GM21381 (cell line): ENCODE measurements at regions not wholly inside any gene's neighbourhood (a gene's known extent, or its start where the extent isn't known, plus 50 kb on each side); places are given as distances from the start of the nearest gene placed in this dataset.
"Not testable (repeated sequence)": the region's sequence is repeated elsewhere in the genome, so short reads cannot be mapped to it uniquely, and the experiment has no call there.

ENCODE experiments used
- ATAC-seq: cut with Tn5 transposase; IDR thresholded peaks from one replicate; pipeline ENCODE4 v1.9.1; 2021; ENCODE audit warnings: mild to moderate bottlenecking, moderate library complexity; ENCODE audit not compliant: unreplicated experiment

DNA sequence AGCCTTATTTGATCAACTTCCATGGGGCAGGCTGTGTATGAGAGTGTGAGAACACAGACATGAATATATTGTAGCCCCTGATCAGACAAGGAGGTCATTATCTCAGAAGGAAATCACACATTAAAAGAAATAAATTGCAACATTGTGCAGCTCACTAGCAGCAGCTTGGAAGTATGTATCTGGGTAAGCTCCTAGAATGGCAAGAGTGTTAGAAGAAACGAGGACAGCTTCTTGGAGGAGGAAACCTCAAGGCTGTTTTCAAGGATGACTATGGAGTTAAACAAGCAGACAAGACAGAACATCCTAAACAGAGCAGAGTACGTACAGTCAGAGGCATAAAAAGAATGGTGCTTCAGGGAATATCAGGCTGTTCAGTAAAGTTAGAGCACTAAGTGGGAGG lies 511.0 kb downstream of the SLCO4C1 start:
- ATAC-seq = no peak

DNA sequence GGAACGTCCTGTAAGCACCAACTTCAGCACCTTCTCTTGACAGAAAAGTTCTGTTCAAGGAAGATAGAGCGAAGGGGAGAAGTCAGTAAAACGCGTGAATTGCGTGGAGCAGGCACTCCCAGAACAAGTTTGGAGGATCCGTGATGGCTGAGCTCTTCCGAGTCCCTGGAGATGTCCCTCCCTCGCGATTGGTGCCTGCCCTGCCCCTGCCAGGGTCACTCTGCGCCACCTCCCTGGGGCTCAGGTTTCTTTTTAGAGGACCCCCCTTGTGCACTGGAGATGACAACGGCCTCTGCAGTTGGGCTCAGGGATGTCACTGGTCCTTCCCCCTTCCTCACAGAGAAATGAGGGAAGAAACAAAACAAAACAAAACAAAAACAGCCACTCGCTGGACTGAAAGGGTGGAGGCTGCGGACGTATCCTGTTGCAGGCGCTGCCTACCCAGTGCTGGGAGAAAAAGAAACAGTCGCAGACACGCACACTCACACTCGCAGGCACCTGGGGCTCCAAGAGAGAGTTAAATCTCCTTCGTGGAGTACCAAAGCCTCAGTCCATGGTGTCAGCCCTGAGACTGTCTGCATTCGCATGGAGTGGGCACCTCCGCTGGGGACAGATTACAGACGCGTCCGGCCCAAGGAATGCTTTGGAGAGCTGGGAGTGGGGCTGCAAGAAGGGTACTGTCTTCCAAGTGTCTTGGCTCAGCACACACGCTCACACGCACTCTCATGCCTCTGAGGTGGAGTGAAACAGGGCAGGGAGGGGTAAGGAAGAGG lies 512.7 kb downstream of the SLCO4C1 start:
- ATAC-seq = no peak

DNA sequence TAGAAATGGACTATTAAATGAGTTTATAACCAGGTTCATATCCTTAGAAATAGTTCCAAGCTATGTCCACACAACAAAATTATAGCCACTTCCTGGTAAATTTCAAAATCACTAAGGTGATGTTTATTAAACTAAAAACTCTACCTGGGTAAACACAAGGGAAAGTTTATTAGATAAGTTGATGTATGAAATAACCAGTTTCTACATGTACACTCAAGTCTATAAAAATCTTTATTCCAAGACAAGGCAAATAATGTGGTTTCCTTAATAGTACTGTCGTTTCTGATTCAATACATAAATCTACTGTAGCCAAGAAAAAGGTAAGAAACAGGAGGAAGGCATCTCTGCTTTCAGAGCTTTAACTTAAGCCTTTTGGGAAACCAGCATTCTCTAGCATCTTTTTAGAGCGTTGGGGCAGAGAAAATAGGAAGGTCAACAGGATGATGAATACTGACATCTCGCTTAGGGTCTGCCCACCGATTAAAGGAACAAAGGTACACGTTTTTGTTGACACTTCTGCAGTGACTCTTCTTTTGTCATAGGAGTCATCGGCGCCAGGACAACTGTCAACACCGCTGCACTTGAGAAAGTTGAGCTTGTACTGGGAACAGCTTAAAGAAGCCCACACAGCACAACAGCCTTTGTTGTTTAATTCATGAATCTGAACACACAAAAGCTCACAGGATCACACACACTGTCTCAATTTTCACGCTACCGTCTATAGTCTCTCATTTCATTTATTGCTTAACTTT lies 513.6 kb downstream of the SLCO4C1 start:
- no peak for ATAC-seq

DNA sequence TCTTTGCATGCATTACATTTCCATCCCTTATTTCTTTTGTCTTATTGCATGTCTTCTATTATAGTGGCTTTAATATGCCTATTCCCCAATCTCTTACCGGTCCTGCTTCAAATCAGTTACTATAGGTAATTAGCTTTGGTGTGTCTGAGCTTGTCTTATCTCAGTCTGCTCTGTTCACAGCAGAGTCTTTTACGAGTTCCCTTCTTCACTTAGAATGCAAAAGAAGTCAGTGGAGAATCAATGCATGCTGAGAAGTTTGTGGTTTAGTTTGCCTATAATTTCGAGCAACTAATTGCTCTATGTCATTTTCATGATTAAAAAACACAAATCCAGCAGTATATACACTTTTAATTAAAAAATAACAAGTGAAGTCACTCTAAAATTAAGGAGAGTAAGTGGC lies 545.0 kb downstream of the SLCO4C1 start:
- ATAC-seq = no peak

DNA sequence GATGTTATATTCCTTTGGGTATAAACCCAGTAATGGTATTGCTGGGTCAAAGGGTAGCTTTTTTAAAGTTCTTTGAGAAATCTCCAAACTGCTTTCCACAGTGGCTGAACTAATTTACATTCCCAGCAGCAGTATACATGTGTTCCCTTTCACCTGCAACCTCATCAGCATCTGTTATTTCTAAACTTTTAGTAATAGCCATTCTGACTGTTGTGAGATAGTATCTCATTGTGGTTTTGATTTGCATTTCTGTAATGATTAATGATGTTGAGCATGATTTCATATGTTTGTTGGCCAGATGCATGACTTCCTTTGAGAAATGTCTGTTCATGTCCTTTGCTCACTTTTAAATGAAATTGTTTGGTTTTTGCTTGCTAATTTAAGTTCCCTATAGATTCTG lies 553.1 kb downstream of the SLCO4C1 start:
- ATAC-seq = not testable (repeated sequence)

DNA sequence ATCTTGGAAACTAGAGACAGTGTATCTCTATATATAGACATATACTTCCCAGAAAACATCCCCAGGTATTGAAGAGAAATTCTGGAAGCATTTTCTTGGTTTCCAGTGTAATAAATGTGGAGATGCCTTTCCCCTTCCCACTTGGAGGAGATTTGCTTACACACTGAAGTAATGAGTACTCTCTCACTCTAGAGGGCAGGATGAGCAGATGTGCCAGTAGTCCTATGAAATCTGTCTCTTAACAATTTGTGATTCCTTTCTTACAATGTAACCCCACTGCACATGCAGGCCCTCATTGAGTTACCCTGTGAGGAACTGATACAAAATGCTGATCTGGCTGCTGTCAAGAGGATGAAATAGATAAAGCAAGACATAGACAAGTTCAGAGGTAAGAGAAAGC lies 567.2 kb downstream of the SLCO4C1 start:
- ATAC-seq = no peak

DNA sequence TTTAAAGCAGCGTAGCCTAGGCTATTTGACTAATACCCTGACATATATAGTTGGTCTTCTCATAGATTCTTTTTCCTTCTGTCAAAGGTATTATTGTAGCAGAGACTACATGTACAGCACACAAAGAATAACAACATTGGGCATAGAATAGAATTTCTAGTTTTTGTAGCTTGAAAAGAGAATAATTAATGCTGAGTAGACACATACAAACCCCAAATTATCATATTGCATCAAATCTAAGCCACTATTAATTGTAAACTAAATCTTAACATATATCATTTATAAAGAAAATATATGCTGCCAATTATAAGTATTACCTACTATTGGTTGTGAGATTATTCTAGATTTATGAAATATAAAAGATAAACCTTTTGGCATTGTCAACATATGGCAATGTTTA lies 574.5 kb downstream of the SLCO4C1 start:
- ATAC-seq = no peak

DNA sequence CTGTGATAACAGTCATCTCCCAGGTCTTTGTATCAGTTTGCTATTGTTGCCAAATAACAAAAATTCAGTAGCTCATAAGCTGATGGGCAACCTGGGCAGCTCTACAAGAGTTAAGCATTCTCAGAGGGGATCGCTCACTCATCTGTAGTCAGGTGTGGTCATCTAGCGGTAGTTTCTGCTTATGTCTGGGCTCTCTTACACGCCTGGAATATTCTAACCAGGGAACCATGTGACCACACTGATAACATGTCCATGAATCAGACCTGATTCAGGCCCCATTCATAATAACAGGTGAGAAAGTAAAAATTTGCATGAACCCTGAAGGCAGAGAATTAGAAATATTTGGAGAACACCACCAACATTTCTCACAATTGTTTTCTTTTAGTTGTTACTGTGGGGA lies 576.1 kb downstream of the SLCO4C1 start:
- ATAC-seq = no peak

DNA sequence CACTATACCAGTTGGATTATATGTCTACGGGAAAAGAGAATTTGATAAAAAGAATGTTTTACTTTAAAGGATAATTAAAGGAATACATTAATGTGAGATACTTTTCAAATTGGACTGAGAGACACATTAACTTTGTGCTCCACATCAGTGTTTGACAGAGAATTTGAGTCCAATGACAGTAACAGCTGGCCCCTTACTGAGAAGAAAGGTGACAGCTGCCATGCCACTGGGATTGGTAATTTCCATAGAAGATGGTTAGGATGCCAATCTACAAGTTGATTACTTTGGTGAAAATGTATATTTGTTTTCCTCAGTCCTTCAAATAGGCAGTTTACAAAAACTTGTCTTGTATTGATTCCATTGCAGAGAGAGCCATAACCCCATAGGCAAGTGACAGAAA lies 578.4 kb downstream of the SLCO4C1 start:
- no peak for ATAC-seq

DNA sequence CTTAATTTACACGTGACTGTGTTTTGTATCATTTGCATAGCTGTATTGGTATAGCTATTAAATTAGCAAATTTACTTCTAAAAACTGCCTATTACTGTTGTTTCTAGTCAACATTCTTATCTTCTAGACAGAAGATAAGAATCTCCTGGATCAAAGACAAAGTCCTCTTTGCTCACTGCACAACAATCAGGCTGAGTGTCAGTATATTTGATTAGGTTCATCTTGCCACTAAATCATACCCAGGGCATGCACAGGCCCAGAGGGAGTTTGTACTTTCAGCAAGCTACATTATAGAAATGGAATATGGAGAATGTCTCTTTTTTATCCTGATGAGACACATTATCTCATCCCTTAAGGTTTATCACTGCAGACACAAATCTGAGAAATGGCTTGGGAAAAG lies 579.1 kb downstream of the SLCO4C1 start:
- no peak for ATAC-seq

DNA sequence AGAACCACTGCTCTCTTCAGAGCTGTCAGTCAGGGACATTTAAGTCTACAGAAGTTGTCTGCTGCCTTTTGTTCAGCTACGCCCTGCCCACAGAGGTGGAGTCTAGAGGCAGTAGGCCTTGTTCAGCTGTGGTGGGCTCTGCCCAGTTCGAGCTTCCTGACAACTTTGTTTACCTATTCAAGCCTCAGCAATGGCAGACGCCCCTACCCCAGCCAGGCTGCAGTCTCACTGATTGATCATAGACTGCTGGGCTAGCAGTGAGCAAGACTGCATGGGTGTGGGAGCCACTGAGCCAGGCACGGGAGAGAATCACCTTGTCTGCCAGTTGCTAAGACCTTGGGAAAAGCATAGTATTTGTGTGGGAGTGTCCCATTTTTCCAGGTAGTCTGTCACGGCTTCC lies 580.3 kb downstream of the SLCO4C1 start:
- ATAC-seq = not testable (repeated sequence)

DNA sequence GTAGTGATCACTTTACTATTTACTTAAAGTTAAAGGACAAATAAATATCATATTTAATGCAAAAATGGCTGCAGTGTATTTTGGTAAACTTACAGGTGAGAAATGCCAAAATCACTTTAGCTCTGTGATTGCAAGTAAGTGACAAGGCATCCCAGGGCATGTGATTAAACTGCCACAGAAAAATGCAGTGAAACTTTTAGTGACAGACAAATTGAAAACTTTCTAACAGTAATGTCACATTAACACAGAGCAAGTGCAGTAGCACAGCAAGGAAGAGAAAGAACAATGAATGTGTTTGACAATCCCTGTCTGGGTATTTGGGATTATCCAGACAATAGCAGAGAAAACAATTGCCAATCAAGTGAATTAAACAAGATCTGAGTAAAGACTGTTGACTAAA lies 606.8 kb downstream of the SLCO4C1 start:
- no peak for ATAC-seq

DNA sequence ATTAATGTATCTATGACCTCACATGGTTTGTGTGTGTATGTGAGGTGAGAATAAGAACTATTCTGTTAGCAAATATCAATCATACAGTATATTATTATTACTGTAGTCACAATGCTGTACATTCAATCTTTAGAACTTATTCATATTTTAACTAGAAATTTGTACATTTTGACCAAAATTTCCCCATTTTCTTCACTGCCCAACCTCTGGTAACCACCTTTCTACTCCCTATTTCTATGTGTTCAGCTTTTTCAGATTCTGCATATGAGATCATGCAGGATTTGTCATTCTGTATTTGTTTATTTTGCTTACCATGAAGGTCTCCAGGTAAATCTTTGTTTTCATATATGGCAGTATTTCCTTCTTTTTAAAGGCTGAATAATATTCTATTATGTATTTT lies 607.9 kb downstream of the SLCO4C1 start:
- no peak for ATAC-seq

DNA sequence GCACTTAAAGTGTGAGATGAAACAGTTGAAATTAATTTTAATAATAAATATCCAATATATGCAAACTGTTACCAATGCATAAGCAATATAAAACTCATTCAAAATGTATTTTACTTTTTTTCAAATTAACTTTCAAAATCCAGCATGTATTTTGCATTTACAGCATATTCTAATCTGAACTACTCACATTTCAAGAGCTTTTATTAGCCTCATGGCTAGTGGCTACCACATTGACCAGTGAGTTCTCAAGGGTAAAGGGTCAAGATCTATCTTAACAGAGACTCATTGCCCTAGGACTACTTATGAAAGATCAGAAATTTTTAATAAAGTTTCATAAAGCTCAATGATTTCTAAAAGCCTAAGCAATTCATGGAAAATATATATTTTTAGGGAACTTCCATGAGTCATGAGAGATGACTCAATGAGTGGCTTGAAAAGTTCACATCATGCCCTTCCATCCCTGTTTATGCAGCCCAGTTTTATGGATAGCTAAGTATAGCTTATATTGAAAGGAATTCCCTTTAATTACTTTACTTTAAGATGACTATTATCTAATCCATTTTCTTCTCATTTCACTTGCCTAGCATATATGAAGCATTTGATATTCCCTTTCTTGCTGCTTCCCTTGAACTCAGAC lies 608.6 kb downstream of the SLCO4C1 start:
- no peak for ATAC-seq

DNA sequence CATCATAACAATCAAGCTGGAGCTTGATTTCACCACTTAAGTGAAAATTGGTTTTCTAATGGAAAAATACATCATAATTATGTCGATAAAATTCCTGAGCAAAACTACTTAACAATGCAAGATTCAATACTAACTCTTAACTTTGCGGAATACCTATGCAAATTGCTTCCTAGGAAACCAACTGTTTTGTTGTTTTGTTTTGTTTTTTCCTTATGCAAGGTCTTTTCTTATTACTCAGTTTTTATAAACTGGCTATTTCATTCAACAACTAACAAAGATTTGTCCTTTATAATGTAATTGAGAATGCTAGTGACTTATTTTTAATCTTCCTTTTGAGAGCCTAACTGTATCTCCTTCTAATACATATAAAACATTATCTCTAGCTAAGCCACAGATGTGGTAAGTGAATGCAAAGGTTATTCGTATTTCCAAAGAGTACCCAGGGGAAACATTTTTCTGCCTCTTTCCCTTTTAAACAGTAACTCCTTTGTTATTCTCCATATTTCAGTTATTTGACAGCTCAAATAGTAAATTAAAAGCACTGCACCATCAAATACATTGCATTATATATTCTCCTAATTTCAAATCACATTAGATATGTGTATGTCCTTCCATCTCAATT lies 609.4 kb downstream of the SLCO4C1 start:
- ATAC-seq = no peak

DNA sequence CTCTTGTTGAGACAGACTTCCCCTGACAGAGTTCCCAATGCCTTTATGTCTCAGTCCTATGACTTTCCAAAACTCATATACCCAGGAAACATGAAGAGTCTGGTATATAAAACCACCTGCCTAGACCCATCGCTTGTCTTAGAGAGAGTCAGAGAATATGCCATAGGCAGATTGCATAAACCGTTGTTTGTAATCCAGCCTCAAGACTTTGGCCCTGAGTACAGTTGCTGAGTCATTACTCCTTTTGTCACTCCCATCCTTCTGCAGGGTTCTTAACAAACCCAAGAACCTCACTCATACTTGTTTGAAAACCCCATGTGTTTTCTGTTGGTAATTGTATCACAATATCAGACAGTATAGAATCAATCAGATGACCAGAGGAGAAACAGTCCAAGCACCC lies 616.3 kb downstream of the SLCO4C1 start:
- ATAC-seq = no peak

DNA sequence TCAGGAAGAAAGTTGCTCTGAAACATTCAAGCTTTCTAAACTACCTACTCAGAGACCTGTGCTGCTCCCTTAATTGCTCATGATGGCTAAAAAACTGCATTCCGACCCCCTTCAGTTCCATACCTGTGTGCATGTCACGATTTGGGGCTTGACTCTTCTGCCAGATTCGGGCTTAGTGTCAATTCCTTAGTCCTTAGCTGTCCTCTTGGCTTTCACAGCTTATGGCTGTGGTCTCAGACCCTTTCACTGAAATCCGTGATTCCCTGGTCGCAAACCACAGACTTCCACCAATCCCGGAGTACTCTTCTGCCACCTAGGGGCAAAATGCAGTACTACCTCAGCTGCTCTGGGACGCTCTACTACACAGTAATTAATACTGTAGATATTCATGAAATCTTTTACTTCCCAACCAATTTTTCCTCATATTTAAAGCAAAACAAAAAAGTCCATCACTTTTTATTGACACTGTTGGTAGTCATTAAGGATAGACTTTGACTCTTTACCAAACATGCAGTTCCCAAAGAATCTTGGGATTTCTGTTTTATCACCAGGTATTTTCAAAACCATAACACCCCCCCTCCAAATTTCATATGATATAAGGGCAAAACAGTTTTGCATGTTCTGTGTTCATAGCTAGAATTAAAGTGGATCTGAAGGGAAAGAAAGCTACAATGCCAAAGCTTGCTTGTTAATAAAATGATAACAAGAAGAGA lies 617.4 kb downstream of the SLCO4C1 start:
- ATAC-seq = peak; percentile 72

DNA sequence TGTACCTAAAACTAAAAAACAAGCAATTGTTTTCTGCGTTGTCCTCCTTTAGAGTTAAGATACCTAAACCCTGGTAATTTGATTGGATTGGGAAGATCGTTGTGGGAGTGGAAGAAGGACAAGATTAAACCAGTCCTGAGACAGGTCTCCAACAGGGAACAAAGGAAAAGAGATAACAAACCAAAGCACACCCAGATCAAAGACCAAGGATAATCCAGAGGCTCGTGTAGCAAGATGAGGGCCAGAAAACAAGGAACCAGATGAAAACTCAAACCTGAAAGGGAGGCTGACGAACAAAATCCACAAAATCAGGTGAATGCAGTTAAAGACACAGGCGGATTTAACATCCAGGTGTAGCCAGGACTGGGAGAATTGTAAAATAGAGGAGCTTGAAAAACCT lies 618.1 kb downstream of the SLCO4C1 start:
- ATAC-seq = no peak

DNA sequence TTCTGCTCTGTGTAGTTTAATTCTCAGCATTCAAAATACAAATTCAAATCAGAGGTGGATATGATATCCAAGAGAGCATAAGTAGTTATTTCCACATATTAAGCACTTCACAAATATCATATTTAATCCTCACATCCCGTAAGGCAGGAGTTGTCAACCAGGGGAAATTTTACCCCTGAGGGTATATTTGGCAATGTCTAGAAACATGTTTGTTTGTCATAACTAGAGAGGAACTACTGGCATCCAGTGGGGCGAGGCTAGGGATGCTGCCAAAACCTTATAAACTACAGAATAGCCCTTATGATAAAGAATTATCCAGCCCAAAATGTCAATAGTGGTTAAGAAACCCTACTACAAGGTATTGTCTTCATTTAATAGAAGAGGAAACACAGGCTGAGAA lies 619.4 kb downstream of the SLCO4C1 start:
- no peak for ATAC-seq

DNA sequence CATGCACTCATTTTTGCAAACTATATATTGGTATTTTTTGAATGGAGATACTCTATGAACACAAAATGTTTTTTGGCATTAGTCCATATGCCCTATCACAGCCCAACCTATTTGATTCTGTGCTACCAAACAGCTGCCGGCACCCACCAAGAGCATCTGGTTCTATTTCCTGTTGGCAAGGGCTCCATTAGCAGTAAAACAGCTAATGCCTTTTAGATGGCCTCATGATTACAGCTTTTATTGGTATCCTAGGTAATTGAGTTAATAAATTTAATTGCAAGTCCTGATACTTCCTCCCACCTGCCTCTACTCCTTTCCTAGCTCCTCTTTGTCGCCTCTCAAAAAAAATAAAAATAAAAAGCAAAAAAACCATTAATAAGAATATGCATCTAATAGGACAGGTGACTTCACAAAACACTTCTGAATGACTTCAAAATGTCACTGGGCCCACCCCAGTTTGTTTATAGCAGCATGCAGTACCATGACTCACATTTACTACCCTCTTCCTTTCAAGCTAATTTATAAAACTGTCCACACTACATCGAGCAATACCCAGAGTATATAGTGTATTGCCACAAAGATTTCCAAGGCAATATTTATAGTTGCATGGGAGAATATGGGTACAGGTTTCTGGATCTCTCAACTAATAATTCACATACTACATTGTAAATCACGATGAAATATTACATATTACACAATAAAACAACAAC lies 620.4 kb downstream of the SLCO4C1 start:
- ATAC-seq = no peak
